A673 (cell line): ENCODE measurements at regions not wholly inside any gene's neighbourhood (a gene's known extent, or its start where the extent isn't known, plus 50 kb on each side); places are given as distances from the start of the nearest gene placed in this dataset.

Experiments
- EZH2 ChIP-seq: fragments of 200-600 bp; sonication (generic); IDR thresholded peaks from 2 replicates; pipeline ENCODE4 v1.6.1; 2017; ENCODE audit warnings: borderline replicate concordance, low read depth, mild to moderate bottlenecking, mixed read lengths, antibody characterized with exemption, low read length; ENCODE audit not compliant: poor library complexity, severe bottlenecking
- TF ChIP-seq, protein P1 (sequence below): fragments of 300-800, 200-600 bp; sonication (generic); conservative IDR thresholded peaks from 2 replicates; pipeline ENCODE4 v1.5.1; 2017; ENCODE audit warnings: low read depth, mild to moderate bottlenecking, antibody characterized with exemption, low read length, moderate library complexity, mixed read lengths

DNA sequence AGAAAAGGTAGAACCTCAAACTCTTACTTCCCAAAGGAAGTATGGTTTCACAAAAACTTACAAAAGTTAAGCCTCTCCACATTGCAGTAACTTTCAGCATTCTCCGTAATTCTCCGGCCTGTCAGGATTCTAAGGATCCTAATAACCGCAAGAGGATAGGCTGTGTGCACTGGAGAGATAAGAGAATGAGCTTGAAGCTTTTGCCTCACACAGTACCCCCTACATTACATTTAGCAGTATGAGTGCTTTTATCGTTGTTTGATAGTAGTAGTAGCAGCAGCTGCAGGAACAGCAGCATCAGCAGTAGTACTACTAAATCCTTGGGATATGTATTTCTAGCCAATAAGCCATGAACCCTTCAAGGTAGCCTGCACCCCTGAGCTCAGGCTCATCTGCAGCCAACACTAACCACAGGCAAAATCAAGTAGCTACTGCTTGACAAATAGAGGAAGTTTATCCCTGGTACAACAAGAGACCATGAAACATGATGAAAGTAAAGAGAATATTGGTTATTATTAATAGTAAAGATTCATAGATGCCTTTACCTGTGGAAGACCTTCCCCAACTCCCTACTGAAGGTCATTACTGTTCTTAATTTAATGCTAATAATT, 222.6 kb upstream of the CNTNAP2 start:
- TF ChIP-seq, protein P1, sequence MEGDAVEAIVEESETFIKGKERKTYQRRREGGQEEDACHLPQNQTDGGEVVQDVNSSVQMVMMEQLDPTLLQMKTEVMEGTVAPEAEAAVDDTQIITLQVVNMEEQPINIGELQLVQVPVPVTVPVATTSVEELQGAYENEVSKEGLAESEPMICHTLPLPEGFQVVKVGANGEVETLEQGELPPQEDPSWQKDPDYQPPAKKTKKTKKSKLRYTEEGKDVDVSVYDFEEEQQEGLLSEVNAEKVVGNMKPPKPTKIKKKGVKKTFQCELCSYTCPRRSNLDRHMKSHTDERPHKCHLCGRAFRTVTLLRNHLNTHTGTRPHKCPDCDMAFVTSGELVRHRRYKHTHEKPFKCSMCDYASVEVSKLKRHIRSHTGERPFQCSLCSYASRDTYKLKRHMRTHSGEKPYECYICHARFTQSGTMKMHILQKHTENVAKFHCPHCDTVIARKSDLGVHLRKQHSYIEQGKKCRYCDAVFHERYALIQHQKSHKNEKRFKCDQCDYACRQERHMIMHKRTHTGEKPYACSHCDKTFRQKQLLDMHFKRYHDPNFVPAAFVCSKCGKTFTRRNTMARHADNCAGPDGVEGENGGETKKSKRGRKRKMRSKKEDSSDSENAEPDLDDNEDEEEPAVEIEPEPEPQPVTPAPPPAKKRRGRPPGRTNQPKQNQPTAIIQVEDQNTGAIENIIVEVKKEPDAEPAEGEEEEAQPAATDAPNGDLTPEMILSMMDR: no peak
- TF ChIP-seq EZH2: no peak
